Esophagus squamous epithelium (tissue), 5 donors: ENCODE measurements at regions not wholly inside any gene's neighbourhood (a gene's known extent, or its start where the extent isn't known, plus 50 kb on each side); places are given as distances from the start of the nearest gene placed in this dataset.
"Not testable (repeated sequence)": the region's sequence is repeated elsewhere in the genome, so short reads cannot be mapped to it uniquely, and the experiment has no call there.

Source experiments
- DNase-seq: peaks from one replicate; lab custom pipeline; 2025; lab: John Stamatoyannopoulos, UW
- H3K27ac ChIP-seq, 4 donors: fragments of 200-600 bp; sonication (generic); one replicate each; pipeline ENCODE4 v1.5.1; 2016 to 2019; ENCODE audit warnings: mild to moderate bottlenecking in 1 of 4
- H3K27me3 ChIP-seq, 4 donors: fragments of 200-600 bp; sonication (generic); 1 replicate in 3 of 4; 2 replicates in 1 of 4; pipeline versions ENCODE4 v1.5.1 to v1.6.0; 2017 to 2021; ENCODE audit warnings: antibody characterized with exemption in 1 of 4
- H3K36me3 ChIP-seq, 3 donors: fragments of 200-600 bp; sonication (generic); one replicate each; pipeline ENCODE4 v1.5.1; 2016 to 2019
- H3K4me1 ChIP-seq, 3 donors: fragments of 200-600 bp; sonication (generic); one replicate each; pipeline ENCODE4 v1.5.1; 2017 to 2019
- H3K4me3 ChIP-seq, 4 donors: fragments of 200-600 bp; sonication (generic); 1 replicate in 3 of 4; 2 replicates in 1 of 4; pipeline ENCODE4 v1.5.1; 2016 to 2019; ENCODE audit warnings: mild to moderate bottlenecking in 2 of 4, moderate library complexity in 1 of 4
- H3K9me3 ChIP-seq, 3 donors: fragments of 200-600 bp; sonication (generic); one replicate each; pipeline ENCODE4 v1.5.1; 2016 to 2019
- POLR2A ChIP-seq, 4 donors: fragments of 450-650 bp; IDR thresholded peaks; one replicate each; pipeline ENCODE4 v1.6.1; 2017; ENCODE audit warnings: antibody characterized with exemption in 4 of 4, mild to moderate bottlenecking in 4 of 4, moderate library complexity in 3 of 4
- WGBS, 2 donors: methylation state at CpG; one replicate each; pipeline ENCODE4 v1.1.5; 2018; 5-methylcytosine and 5-hydroxymethylcytosine counted together
- intact Hi-C: fragments of 100-400 bp; cut with DNase I; formaldehyde crosslinking; loops from one replicate; pipeline ENCODE4 v1.15.0; 2022
- TF ChIP-seq, protein P1 (sequence below), 6 experiments: fragments of 450-650 bp in 4 of 6; fragments of 200-600 bp in 2 of 6; sonication (generic) in 2 of 6; IDR thresholded peaks; one replicate each; pipeline ENCODE4 v1.5.1; 2016 to 2019; ENCODE audit warnings: antibody characterized with exemption in 6 of 6, mild to moderate bottlenecking in 4 of 6, moderate library complexity in 4 of 6
- donor health status: DM: yes; HTN: yes; CAD: no.

DNA sequence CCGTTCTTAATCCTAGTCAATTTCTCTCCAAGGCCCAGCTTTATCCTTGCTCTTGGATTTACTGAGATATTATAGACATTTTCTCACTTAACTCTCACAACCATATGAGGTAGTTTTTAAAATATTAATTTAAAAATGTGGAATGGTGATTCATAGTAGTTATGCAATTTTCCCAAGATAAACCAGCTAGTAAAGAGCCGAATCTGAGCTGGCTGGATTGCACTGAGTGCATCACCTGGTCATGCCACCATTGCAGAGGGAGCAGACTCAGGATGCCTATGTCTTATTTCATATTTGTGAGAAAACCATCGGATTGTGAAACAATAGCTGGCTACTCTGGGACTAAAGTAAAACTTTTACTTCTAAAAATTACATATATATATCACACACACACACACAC is 494.0 kb downstream of the KCNT2 start:
- no peaks in the 10 kb centered on the region for H3K9me3 ChIP-seq
- no peaks in the 10 kb centered on the region for H3K27me3 ChIP-seq
- intact Hi-C loops = no loop called here
- 53 to 66% methylated on average over 3 of the region's 3 CpGs for WGBS, 2 donors
- H3K4me3 ChIP-seq = no peak overlapping the region
- H3K27ac ChIP-seq = no peak overlapping the region
- H3K36me3 ChIP-seq = no peaks in the 10 kb centered on the region
- no peak for DNase-seq
- no peak for TF ChIP-seq POLR2A (IDR thresholded peaks at IDR 0.05)
- TF ChIP-seq, protein P1, sequence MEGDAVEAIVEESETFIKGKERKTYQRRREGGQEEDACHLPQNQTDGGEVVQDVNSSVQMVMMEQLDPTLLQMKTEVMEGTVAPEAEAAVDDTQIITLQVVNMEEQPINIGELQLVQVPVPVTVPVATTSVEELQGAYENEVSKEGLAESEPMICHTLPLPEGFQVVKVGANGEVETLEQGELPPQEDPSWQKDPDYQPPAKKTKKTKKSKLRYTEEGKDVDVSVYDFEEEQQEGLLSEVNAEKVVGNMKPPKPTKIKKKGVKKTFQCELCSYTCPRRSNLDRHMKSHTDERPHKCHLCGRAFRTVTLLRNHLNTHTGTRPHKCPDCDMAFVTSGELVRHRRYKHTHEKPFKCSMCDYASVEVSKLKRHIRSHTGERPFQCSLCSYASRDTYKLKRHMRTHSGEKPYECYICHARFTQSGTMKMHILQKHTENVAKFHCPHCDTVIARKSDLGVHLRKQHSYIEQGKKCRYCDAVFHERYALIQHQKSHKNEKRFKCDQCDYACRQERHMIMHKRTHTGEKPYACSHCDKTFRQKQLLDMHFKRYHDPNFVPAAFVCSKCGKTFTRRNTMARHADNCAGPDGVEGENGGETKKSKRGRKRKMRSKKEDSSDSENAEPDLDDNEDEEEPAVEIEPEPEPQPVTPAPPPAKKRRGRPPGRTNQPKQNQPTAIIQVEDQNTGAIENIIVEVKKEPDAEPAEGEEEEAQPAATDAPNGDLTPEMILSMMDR (IDR thresholded peaks at IDR 0.05) = no peak
- no peaks in the 10 kb centered on the region for H3K4me1 ChIP-seq

DNA sequence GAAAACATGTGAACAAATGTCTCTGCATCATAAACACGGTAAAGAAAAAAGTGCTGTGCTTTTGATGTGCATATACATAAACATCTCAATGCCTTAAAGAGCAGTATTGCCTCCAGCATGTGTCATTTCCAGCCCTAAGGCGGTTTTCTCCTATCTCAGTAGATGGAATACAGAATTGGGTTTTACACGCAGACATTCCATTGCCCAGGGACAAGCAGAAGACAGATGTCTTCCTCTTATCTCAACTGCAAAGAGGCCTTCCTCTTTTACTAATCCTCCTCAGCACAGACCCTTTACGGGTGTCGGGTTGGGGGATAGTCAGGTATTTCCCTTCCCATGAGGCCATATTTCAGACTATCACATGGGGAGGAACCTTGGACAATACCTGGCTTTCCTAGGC is 499.2 kb downstream of the KCNT2 start:
- intact Hi-C loops, H3K36me3 ChIP-seq, DNase-seq, H3K4me3 ChIP-seq, H3K4me1 ChIP-seq, H3K9me3 ChIP-seq, H3K27me3 ChIP-seq, H3K27ac ChIP-seq: not testable (repeated sequence)
- WGBS, 2 donors = 86 to 88% methylated on average over 5 of the region's 5 CpGs

DNA sequence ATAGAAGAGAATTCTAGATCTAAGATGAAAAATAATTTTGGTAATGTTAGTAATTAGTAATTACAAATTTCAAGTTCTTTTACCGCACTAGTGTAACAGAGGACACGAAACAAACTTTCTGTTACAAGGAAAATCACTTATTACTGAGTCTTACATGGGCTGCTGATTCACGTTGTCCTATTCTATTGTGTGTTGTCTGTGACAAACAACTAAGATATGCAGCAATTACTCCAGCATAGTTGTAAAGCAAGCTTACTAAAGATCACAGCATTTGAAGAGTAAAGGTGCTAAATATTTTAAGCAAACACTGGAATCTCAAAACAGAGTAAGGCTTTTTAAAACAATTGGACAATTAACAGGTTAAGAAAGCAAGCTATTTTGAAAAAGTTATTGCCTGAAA is 502.3 kb downstream of the KCNT2 start:
- Histone ChIP-seq H3K4me1 (no peaks in the 10 kb centered on the region), H3K9me3 (no peaks in the 10 kb centered on the region), H3K4me3 (no peak overlapping the region), H3K27me3 (no peaks in the 10 kb centered on the region), H3K27ac (no peak overlapping the region), H3K36me3 (no peaks in the 10 kb centered on the region)
- TF ChIP-seq, protein P1 (IDR thresholded peaks at IDR 0.05) = no peak
- no peak for TF ChIP-seq POLR2A (IDR thresholded peaks at IDR 0.05)
- intact Hi-C loops = no loop called here
- 42 to 81% methylated on average over 3 of the region's 3 CpGs for WGBS, 2 donors
- DNase-seq = no peak

DNA sequence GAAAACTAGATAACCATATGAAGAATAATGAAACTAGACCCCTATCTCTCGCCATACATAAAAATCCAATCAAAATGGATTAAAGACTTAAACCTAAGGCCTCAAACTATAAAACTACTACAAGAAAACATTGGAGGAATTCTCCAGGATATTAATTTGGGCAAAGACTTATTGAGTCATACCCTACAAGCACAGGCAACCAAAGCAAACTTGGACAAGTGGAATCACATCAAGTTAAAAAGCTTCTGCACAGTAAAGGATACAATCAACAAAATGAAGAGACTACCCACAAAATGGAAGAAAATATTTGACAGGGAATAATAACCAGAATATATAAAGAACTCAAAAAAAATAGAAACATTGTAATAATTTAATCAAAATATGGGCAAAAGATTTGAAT is 505.4 kb downstream of the KCNT2 start:
- Histone ChIP-seq H3K36me3 (no peaks in the 10 kb centered on the region), H3K4me1 (no peaks in the 10 kb centered on the region), H3K9me3 (no peaks in the 10 kb centered on the region), H3K27me3 (no peaks in the 10 kb centered on the region), H3K4me3 (no peak overlapping the region), H3K27ac (no peak overlapping the region)
- intact Hi-C loops = no loop called here
- WGBS, 2 donors = 54 to 62% methylated on average over 1 of the region's 1 CpG
- TF ChIP-seq, protein P1 (IDR thresholded peaks at IDR 0.05) = no peak
- no peak for TF ChIP-seq POLR2A (IDR thresholded peaks at IDR 0.05)
- DNase-seq = no peak

DNA sequence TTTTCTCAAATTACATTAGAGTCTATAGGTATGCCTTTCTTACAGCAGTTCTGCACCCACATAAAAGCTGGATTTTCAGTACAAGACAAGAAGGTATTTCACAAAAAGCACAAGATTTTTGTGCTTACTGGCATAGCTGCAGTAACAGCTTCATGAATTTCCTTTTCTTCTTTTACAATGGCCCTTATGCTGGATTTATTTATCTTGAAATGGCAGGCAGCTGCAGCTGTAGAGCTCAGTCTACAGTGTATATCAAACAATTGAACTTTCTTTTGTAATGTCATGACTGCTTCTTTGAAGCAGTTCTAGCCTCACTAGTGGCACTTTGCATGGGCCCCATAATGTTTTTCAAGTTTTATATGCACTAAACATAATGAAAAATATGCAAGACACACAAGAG is 510.2 kb downstream of the KCNT2 start:
- H3K27me3 ChIP-seq = no peaks in the 10 kb centered on the region
- intact Hi-C loops = no loop called here
- TF ChIP-seq, protein P1 (IDR thresholded peaks at IDR 0.05) = no peak
- TF ChIP-seq POLR2A (IDR thresholded peaks at IDR 0.05) = no peak
- H3K36me3 ChIP-seq = no peaks in the 10 kb centered on the region
- H3K9me3 ChIP-seq = no peaks in the 10 kb centered on the region
- no peak overlapping the region for H3K27ac ChIP-seq
- no peak for DNase-seq
- no peaks in the 10 kb centered on the region for H3K4me1 ChIP-seq
- H3K4me3 ChIP-seq = no peak overlapping the region

DNA sequence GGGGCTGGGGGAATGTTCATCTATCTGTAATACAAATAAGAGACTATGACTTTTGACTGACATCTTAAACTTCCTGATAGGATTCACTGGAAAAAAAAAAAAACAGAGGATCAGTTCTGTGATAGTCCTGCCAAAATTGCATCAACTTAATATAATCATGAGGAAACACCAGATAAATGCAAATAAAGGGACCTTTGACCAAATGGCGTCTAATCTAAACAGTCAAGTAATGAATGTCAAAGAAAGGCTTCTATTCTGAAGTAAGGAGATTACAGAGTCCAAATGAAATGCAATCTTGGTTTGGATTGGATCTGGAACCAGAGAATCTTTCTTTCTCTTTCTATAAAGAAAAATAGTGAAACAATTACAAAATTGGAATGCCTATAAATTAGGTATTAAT is 513.4 kb downstream of the KCNT2 start:
- intact Hi-C loops = no loop called here
- WGBS, 2 donors = 57 to 76% methylated on average over 1 of the region's 1 CpG

More for the DNA sequence above, 513.4 kb downstream of the KCNT2 start:
- DNase-seq = no peak
- Histone ChIP-seq H3K9me3 (no peaks in the 10 kb centered on the region), H3K27me3 (no peaks in the 10 kb centered on the region), H3K4me3 (no peak overlapping the region), H3K36me3 (no peaks in the 10 kb centered on the region), H3K4me1 (no peaks in the 10 kb centered on the region), H3K27ac (no peak overlapping the region)
- TF ChIP-seq POLR2A (IDR thresholded peaks at IDR 0.05) = no peak
- TF ChIP-seq, protein P1 (IDR thresholded peaks at IDR 0.05) = no peak
